PC-9 (cell line): ENCODE measurements at regions not wholly inside any gene's neighbourhood (a gene's known extent, or its start where the extent isn't known, plus 50 kb on each side); places are given as distances from the start of the nearest gene placed in this dataset.

Experiments
- BruUV-seq: library from RNA; stranded (reverse); fragments of 400-500 nt; replicated peaks from 2 replicates; lab custom pipeline; 2021; lab: Mats Ljungman, UMichigan
- CTCF ChIA-PET: fragments of 300-600 bp; sonication (Branson Sonifier 250); formaldehyde crosslinking; loops from one replicate; lab custom pipeline; 2022; ENCODE audit warnings: antibody characterized with exemption; lab: Charles Lee
- POLR2A ChIA-PET: fragments of 300-600 bp; sonication (Branson Sonifier 250); formaldehyde crosslinking; loops from one replicate; lab custom pipeline; 2022; ENCODE audit warnings: antibody characterized with exemption; ENCODE audit not compliant: unreplicated experiment; lab: Charles Lee
- DNase-seq, 2 experiments: peaks; one replicate each; pipeline versions ENCODE4 v3.0.0 to v3.0.0-alpha.2; 2015 to 2022; ENCODE audit warnings: mixed read lengths in 1 of 2
- H2AFZ ChIP-seq: fragments of 200-600 bp; sonication (generic); 2 replicates; pipeline ENCODE4 v1.8.1; 2017; ENCODE audit warnings: antibody characterized with exemption
- H3F3A ChIP-seq: fragments of 200-600 bp; sonication (generic); 2 replicates; pipeline ENCODE4 v1.8.1; 2017; ENCODE audit warnings: antibody characterized with exemption, mild to moderate bottlenecking, low read depth; ENCODE audit not compliant: insufficient read depth
- H3K27ac ChIP-seq: fragments of 200-600 bp; sonication (generic); 2 replicates; pipeline ENCODE4 v1.6.1; 2016; ENCODE audit warnings: mixed run types
- H3K27me3 ChIP-seq: fragments of 200-600 bp; sonication (generic); 2 replicates; pipeline ENCODE4 v1.6.1; 2016; ENCODE audit warnings: low read depth, mixed run types; ENCODE audit not compliant: insufficient read depth
- H3K36me3 ChIP-seq: fragments of 200-600 bp; sonication (generic); 2 replicates; pipeline ENCODE4 v1.6.1; 2016; ENCODE audit warnings: low read depth, mixed run types
- H3K4me1 ChIP-seq: fragments of 200-600 bp; sonication (generic); replicated peaks from 2 replicates; pipeline ENCODE4 v1.6.1; 2016; ENCODE audit warnings: mixed run types; ENCODE audit not compliant: insufficient read depth
- H3K4me2 ChIP-seq: fragments of 200-600 bp; sonication (generic); 2 replicates; pipeline ENCODE4 v1.6.1; 2017; ENCODE audit warnings: mixed run types
- H3K4me3 ChIP-seq: fragments of 200-600 bp; sonication (generic); 2 replicates; pipeline ENCODE4 v1.6.1; 2016; ENCODE audit warnings: mixed run types
- H3K79me2 ChIP-seq: fragments of 200-600 bp; sonication (generic); 2 replicates; pipeline ENCODE4 v1.6.1; 2017; ENCODE audit warnings: low read depth, mixed run types
- H3K9me2 ChIP-seq: fragments of 200-600 bp; sonication (generic); 2 replicates; pipeline ENCODE4 v1.8.1; 2017; ENCODE audit warnings: mild to moderate bottlenecking; ENCODE audit not compliant: insufficient read depth
- H3K9me3 ChIP-seq: fragments of 200-600 bp; sonication (generic); 2 replicates; pipeline ENCODE4 v1.8.1; 2016; ENCODE audit warnings: low read depth; ENCODE audit not compliant: insufficient read depth
- H4K20me1 ChIP-seq: fragments of 200-600 bp; sonication (generic); 2 replicates; pipeline ENCODE4 v1.8.1; 2017; ENCODE audit not compliant: insufficient read depth
- CTCF ChIP-seq: fragments of 200-600 bp; sonication (generic); conservative IDR thresholded peaks from 2 replicates; pipeline ENCODE4 v1.6.1; 2017; ENCODE audit warnings: mixed run types, antibody characterized with exemption, mild to moderate bottlenecking, moderate library complexity
- EZH2 ChIP-seq: fragments of 200-600 bp; sonication (generic); IDR thresholded peaks from 2 replicates; pipeline ENCODE4 v1.8.0; 2017; ENCODE audit warnings: antibody characterized with exemption, low read depth
- intact Hi-C: fragments of 100-400 bp; cut with micrococcal nuclease; formaldehyde crosslinking; loops from one replicate; pipeline ENCODE4 v1.10.0; 2022; ENCODE audit not compliant: unreplicated experiment

DNA sequence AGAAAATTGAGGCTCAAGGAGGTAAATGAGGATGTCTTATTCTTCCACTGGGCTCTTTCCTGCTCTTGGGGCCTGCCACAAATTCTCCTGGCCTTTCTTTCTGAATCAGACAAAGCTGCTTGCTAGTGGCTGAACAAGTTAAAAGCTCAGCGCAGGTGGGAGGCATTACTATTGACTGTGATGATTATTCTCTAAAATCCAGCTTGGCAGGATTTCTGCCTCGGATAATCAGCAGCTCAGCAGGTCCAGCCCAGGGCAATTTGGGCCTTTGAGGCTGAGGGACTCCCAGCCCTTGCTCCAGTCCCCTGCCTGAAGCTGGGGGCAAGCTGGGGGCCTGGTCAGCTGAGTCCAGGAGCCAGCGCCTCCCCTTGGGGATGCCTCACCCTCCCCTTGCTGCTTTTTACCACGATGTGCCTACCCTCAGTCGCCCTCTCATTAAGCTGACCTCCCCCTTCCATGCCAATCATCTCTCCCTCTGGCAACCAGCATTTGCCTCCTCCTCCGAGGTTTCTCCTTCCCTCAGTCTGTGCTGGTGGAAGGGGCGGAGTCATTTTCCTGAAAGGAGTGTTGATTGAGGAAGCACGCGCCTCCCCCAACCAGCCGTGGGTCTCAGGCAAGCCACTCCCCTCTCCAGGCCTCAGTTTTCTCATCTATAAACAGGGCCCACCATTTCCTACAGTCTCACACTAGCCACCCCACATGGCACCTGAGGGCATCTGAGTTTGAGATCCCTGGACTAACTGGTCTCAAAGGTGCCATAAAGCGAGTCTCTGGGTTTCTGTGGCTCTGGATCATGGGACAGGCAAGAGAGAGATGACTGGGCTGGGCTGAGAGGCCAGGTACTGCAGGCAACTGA lies 60.6 kb upstream of the PRDM11 start:
- no peaks in the 10 kb centered on the region for H3F3A ChIP-seq
- TF ChIP-seq CTCF (no peak), EZH2 (no peak)
- no peaks in the 10 kb centered on the region; the same call in 1 of the 2 replicates for H3K4me1 ChIP-seq
- H3K27me3 ChIP-seq: 0 out of 2 replicates have a peak, but pooled peaks cover 4% of the 10 kb centered on the region
- H3K79me2 ChIP-seq: no peaks in the 10 kb centered on the region
- POLR2A ChIA-PET: no interaction called here
- H3K4me2 ChIP-seq: no peak overlapping the region
- H3K27ac ChIP-seq: no peak overlapping the region
- no peaks in the 10 kb centered on the region for H3K9me3 ChIP-seq
- CTCF ChIA-PET: no interaction called here
- no TSS peak for BruUV-seq
- intact Hi-C loops: no loop called here
- H3K4me3 ChIP-seq: no peak overlapping the region
- H3K9me2 ChIP-seq: no peaks in the 10 kb centered on the region
- no peak for DNase-seq
- H2AFZ ChIP-seq: no peak overlapping the region
- H4K20me1 ChIP-seq: no peaks in the 10 kb centered on the region
- H3K36me3 ChIP-seq: no peaks in the 10 kb centered on the region

DNA sequence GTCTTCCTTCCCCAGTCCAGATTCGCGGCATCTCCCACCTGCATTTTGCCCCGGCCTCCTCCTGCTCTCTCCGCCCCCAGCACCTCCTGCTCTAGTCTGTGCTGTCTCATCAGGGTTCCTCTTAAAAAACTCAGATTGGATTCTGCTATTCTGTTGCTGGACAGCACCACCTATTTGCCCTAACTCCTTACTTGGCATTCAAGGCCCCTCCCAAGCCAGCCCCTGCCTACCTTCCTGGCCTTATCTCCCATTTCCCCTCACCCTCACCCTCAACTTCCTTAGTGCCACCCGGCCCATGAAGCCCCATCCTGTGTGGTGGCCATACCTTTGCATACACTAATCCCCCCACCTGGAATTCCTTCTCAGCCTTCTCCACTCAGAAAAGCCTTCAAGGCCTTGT lies 59.9 kb upstream of the PRDM11 start:
- H3K27ac ChIP-seq: no peak overlapping the region
- no peaks in the 10 kb centered on the region for H3K9me3 ChIP-seq
- H3K9me2 ChIP-seq: no peaks in the 10 kb centered on the region
- H4K20me1 ChIP-seq: no peaks in the 10 kb centered on the region
- H3K4me1 ChIP-seq: no peaks in the 10 kb centered on the region; the same call in 1 of the 2 replicates
- no peaks in the 10 kb centered on the region for H3K79me2 ChIP-seq
- TF ChIP-seq EZH2: no peak
- no peak for TF ChIP-seq CTCF
- H3K4me2 ChIP-seq: no peak overlapping the region
- CTCF ChIA-PET: no interaction called here
- no peak overlapping the region for H3K4me3 ChIP-seq
- DNase-seq: no peak
- H3F3A ChIP-seq: no peaks in the 10 kb centered on the region
- H2AFZ ChIP-seq: no peak overlapping the region
- H3K36me3 ChIP-seq: no peaks in the 10 kb centered on the region
- intact Hi-C loops: no loop called here
- BruUV-seq: no TSS peak
- POLR2A ChIA-PET: no interaction called here
- 0 out of 2 replicates have a peak, but pooled peaks cover 4% of the 10 kb centered on the region for H3K27me3 ChIP-seq

DNA sequence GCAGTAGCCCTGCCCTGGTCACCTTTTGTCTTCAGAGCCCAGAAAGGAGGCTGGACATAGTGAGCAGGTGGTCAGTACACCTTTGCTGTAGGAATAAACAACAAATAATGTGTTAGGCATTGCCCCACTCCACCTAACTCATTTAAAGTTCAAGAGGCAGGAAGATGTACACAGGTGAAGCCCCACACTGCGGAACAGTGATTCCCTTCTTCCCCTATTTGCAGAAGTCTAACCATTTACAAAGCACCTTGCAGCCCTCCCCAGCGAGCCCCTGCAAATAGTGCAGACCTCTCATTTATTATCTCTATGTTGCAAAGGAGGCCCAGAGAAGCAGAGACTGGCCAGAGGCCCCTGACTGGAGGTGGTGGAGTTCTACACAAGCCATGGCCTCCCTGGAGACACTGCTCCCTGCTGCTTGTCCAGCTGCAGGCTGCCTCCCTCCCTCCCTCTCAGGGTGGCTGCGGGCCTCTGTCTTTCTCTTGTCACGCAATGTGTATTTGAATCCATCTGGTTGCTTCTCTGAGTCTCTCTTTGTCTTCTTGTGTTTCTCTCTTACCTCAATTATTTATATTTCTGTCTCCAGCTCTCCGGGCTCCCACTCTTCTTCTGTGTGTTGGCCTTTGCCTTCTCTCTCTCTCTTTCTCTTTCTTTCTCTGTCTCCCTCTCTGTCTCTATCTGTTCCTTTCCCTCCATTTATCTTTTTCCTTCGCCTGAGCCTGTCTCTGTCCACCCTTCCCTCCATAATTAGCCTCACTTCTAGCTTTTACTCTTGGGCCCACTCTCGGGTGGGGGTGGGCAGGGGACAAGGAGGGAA lies 59.1 kb upstream of the PRDM11 start:
- CTCF ChIA-PET: no interaction called here
- DNase-seq: no peak
- POLR2A ChIA-PET: no interaction called here
- no peak overlapping the region for H3K27ac ChIP-seq
- no peaks in the 10 kb centered on the region for H3K9me2 ChIP-seq
- no TSS peak for BruUV-seq
- H3F3A ChIP-seq: no peaks in the 10 kb centered on the region
- H4K20me1 ChIP-seq: no peaks in the 10 kb centered on the region
- H3K4me3 ChIP-seq: no peak overlapping the region
- intact Hi-C loops: no loop called here
- no peak overlapping the region for H2AFZ ChIP-seq
- no peaks in the 10 kb centered on the region for H3K9me3 ChIP-seq
- H3K27me3 ChIP-seq: 0 out of 2 replicates have a peak, but pooled peaks cover 4% of the 10 kb centered on the region
- H3K79me2 ChIP-seq: no peaks in the 10 kb centered on the region
- H3K4me2 ChIP-seq: no peak overlapping the region
- no peaks in the 10 kb centered on the region for H3K36me3 ChIP-seq
- TF ChIP-seq CTCF (no peak), EZH2 (no peak)
- no peaks in the 10 kb centered on the region; the same call in 1 of the 2 replicates for H3K4me1 ChIP-seq
